DOHH2 (cell line): ENCODE measurements at regions not wholly inside any gene's neighbourhood (a gene's known extent, or its start where the extent isn't known, plus 50 kb on each side); places are given as distances from the start of the nearest gene placed in this dataset.

Experiments used
- H3F3A ChIP-seq: fragments of 200-600 bp; sonication (generic), shearing (Covaris generic); 2 replicates; pipeline ENCODE4 v1.6.0; 2016; ENCODE audit warnings: antibody characterized with exemption, mild to moderate bottlenecking; ENCODE audit not compliant: control insufficient read depth, insufficient read depth
- H3K27ac ChIP-seq: fragments of 200-600 bp; sonication (generic); 2 replicates; pipeline ENCODE4 v1.5.1; 2014; ENCODE audit warnings: low read depth, mild to moderate bottlenecking, low read length, moderate library complexity
- H3K27me3 ChIP-seq: fragments of 200-600 bp; sonication (generic); 2 replicates; pipeline ENCODE4 v1.6.1; 2014; ENCODE audit warnings: mild to moderate bottlenecking, low read length, mixed read lengths; ENCODE audit not compliant: control insufficient read depth
- H3K36me3 ChIP-seq: fragments of 200-600 bp; sonication (generic); 2 replicates; pipeline ENCODE4 v1.6.1; 2014; ENCODE audit warnings: mild to moderate bottlenecking, low read length, moderate library complexity, mixed read lengths; ENCODE audit not compliant: control insufficient read depth
- H3K4me1 ChIP-seq: fragments of 200-600 bp; sonication (generic); 2 replicates; pipeline ENCODE4 v1.6.1; 2014; ENCODE audit warnings: mild to moderate bottlenecking, low read length, mixed read lengths; ENCODE audit not compliant: control insufficient read depth
- H3K4me2 ChIP-seq: fragments of 200-600 bp; sonication (generic); 2 replicates; pipeline ENCODE4 v1.6.0; 2014; ENCODE audit warnings: mild to moderate bottlenecking, low read length, moderate library complexity
- H3K4me3 ChIP-seq: fragments of 200-600 bp; sonication (generic); 2 replicates; pipeline ENCODE4 v1.5.1; 2014; ENCODE audit warnings: mild to moderate bottlenecking, low read length, mixed read lengths
- H3K79me2 ChIP-seq: fragments of 200-600 bp; sonication (generic); 2 replicates; pipeline ENCODE4 v1.6.1; 2014; ENCODE audit warnings: mild to moderate bottlenecking, low read length, mixed read lengths; ENCODE audit not compliant: control insufficient read depth
- H3K9me2 ChIP-seq: fragments of 200-600 bp; sonication (generic); replicated peaks from 2 replicates; pipeline ENCODE4 v1.6.1; 2014; ENCODE audit warnings: mild to moderate bottlenecking, low read length, mixed read lengths; ENCODE audit not compliant: control insufficient read depth
- H3K9me3 ChIP-seq: fragments of 200-600 bp; sonication (generic); 2 replicates; pipeline ENCODE4 v1.6.1; 2014; ENCODE audit warnings: antibody characterized with exemption, low read length, mixed read lengths; ENCODE audit not compliant: control insufficient read depth, insufficient read depth
- H4K20me1 ChIP-seq: fragments of 200-600 bp; sonication (generic); 2 replicates; pipeline ENCODE4 v1.6.0; 2014; ENCODE audit warnings: low read depth, mild to moderate bottlenecking, antibody characterized with exemption, low read length, moderate library complexity; ENCODE audit not compliant: control insufficient read depth, insufficient read depth
- EZH2phosphoT487 ChIP-seq: fragments of 200-600 bp; sonication (generic); IDR thresholded peaks from 2 replicates; pipeline ENCODE4 v1.6.1; 2017; ENCODE audit warnings: borderline replicate concordance, mild to moderate bottlenecking, antibody characterized with exemption, low read length, moderate library complexity, mixed read lengths
- TF ChIP-seq, protein P1 (sequence below): fragments of 200-600 bp; sonication (generic); IDR thresholded peaks from one replicate; pipeline ENCODE4 v1.5.1; 2014; ENCODE audit warnings: antibody characterized with exemption, mild to moderate bottlenecking, low read depth, low read length; ENCODE audit not compliant: poor library complexity, severe bottlenecking

DNA sequence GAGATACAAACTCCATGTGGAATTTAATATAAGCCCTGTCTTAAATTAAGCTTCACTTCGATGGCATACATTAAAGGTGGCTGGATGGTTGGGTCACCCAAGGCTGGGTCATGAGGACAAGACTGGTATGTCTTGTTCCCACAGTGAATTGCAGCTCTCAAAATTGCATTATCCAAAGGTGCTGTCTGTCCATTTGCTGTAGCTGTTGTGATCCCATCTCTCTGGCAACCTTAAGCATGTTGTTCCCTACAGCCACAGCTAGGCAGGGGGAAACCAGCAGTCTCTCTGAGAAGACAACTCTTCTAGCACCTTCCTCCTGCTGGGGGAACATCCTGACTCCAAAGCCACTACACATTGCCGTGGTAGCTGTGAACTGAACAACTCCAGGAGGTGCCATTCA lies 187.0 kb downstream of the NUAK1 start:
- Histone ChIP-seq H3F3A (no peaks in the 10 kb centered on the region), H3K4me2 (no peak overlapping the region), H3K36me3 (no peaks in the 10 kb centered on the region), H3K79me2 (no peaks in the 10 kb centered on the region), H3K4me1 (no peaks in the 10 kb centered on the region), H3K9me3 (no peaks in the 10 kb centered on the region), H3K27me3 (no peaks in the 10 kb centered on the region), H3K9me2 (no peaks in the 10 kb centered on the region), H4K20me1 (no peaks in the 10 kb centered on the region), H3K4me3 (no peak overlapping the region), H3K27ac (no peak overlapping the region)
- TF ChIP-seq EZH2phosphoT487, result no peak
- TF ChIP-seq, protein P1, sequence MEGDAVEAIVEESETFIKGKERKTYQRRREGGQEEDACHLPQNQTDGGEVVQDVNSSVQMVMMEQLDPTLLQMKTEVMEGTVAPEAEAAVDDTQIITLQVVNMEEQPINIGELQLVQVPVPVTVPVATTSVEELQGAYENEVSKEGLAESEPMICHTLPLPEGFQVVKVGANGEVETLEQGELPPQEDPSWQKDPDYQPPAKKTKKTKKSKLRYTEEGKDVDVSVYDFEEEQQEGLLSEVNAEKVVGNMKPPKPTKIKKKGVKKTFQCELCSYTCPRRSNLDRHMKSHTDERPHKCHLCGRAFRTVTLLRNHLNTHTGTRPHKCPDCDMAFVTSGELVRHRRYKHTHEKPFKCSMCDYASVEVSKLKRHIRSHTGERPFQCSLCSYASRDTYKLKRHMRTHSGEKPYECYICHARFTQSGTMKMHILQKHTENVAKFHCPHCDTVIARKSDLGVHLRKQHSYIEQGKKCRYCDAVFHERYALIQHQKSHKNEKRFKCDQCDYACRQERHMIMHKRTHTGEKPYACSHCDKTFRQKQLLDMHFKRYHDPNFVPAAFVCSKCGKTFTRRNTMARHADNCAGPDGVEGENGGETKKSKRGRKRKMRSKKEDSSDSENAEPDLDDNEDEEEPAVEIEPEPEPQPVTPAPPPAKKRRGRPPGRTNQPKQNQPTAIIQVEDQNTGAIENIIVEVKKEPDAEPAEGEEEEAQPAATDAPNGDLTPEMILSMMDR, result no peak

DNA sequence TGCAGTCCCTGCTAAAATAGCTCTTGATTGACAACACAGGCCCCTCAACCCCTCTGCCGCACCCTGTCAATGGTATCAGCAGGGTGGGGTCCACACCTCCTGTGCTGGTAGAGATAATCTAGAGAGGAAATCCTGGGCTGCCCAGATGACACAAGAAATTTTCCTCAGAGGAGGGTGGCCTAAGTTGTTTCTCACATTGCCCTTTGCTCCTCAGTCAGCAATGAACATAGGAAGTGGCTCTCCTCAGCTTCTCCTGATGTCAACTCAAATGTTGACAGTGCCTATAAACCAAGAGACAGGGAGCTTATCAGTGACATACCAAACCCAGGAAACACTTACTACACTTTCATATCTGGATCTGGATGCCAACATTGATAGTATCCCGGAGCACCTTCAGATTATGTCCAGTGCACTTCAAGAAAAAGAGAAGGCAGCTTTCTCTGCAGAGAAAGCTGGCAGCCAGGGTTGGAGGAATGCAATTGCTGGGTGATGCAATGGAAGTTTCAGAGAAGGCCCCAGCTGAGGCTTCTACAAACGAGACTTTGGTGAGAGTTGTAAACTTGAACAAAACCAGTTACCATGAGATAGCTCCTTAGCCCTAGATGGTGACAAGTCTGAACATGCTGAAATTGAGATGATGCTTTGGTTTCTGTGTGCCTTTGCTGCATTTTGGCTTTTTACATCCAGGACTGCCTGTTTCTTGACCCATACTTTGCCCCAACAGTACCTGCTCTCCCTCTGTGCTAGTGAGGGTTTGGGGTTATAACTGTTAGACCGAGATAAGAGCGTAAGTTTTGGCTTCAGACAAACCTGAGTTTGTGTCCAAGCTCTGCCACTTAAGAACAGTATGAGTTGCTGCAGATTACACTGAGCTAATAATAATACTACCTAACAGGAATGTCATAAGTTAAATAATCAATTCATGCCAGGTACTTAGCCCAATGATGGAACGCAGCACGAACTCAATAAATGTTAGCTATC lies 183.5 kb downstream of the NUAK1 start:
- Histone ChIP-seq H3K9me3 (no peaks in the 10 kb centered on the region), H3K79me2 (no peaks in the 10 kb centered on the region), H4K20me1 (no peaks in the 10 kb centered on the region), H3K4me3 (no peak overlapping the region), H3F3A (no peaks in the 10 kb centered on the region), H3K27me3 (no peaks in the 10 kb centered on the region), H3K4me1 (no peaks in the 10 kb centered on the region), H3K36me3 (no peaks in the 10 kb centered on the region), H3K4me2 (no peak overlapping the region), H3K9me2 (no peaks in the 10 kb centered on the region), H3K27ac (no peak overlapping the region)
- TF ChIP-seq, protein P1, result no peak
- no peak for TF ChIP-seq EZH2phosphoT487

DNA sequence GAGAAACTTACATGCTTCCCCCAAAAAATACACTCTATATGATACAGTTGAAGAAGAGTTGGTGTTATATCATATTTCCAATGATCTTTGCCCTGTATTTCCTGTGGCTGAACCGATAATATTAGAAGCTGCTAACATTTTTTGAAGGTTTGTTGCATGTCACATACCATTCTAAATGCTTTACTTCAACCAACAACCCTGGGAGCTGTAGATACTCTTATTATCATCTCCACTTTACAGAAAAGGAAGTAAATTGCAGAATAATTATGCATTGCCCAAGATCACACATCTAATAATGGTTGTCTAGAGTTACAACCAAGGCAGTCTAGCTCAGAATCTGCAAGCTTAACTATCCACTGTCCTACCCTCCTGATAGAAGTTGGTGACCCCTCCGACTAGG lies 182.8 kb downstream of the NUAK1 start:
- no peaks in the 10 kb centered on the region for H3K79me2 ChIP-seq
- H3K27ac ChIP-seq, result no peak overlapping the region
- H3K27me3 ChIP-seq, result no peaks in the 10 kb centered on the region
- H3K9me3 ChIP-seq, result no peaks in the 10 kb centered on the region
- no peaks in the 10 kb centered on the region for H3K9me2 ChIP-seq
- no peaks in the 10 kb centered on the region for H3F3A ChIP-seq
- H4K20me1 ChIP-seq, result no peaks in the 10 kb centered on the region
- no peaks in the 10 kb centered on the region for H3K4me1 ChIP-seq
- no peak overlapping the region for H3K4me3 ChIP-seq
- TF ChIP-seq EZH2phosphoT487, result no peak
- TF ChIP-seq, protein P1, result no peak
- no peaks in the 10 kb centered on the region for H3K36me3 ChIP-seq
- no peak overlapping the region for H3K4me2 ChIP-seq
